GM21737 (cell line): ENCODE measurements at regions not wholly inside any gene's neighbourhood (a gene's known extent, or its start where the extent isn't known, plus 50 kb on each side); places are given as distances from the start of the nearest gene placed in this dataset.
"Not testable (repeated sequence)": the region's sequence is repeated elsewhere in the genome, so short reads cannot be mapped to it uniquely, and the experiment has no call there.

ENCODE experiments used
- ATAC-seq: cut with Tn5 transposase; IDR thresholded peaks from one replicate; pipeline ENCODE4 v1.9.1; 2021; ENCODE audit warnings: mild to moderate bottlenecking, moderate library complexity; ENCODE audit not compliant: unreplicated experiment

- no peak for ATAC-seq
Measured at GRCh38 chr4:170243662-170244288, 154.0 kb upstream of the AADAT start.

DNA sequence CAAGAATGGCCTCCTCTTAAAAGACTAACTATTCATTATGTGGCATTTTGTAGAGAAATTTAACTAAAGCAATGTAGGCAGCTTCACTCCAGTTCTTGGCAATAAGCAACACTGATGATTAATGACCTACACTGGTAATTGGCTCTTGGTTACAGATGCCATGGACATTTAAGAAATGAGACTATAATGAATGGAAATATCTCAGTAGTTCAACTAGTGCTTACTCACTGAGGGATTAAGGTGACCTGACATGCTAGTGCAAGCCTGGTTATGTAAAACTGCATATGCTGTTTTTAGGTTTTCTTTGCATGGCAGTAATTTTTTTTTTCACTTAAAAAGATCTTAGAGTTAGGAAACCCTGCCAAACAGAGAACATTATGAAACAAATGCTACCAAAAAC lies 152.7 kb upstream of the AADAT start:
- ATAC-seq: no peak

DNA sequence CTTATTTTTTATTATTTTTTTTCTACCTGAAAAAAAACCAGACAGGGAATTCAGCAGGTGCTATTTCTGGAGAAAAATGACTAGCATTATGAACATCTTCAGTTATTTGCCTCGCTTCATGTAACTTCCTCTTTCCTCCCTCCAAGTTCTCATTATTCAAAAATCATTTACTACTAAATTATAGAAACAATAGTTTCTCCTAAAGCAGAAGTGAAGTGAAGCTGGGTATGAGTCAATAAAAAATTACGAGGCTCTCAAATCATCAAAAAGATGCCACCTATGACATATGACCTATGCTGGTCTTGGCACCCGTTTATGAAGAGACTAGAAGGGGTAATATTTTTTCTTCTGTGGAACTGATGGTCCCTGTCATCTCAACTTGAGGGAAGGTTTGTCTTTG lies 145.0 kb upstream of the AADAT start:
- no peak for ATAC-seq

- no peak for ATAC-seq
Measured at GRCh38 chr4:170231377-170231776, 141.6 kb upstream of the AADAT start.

DNA sequence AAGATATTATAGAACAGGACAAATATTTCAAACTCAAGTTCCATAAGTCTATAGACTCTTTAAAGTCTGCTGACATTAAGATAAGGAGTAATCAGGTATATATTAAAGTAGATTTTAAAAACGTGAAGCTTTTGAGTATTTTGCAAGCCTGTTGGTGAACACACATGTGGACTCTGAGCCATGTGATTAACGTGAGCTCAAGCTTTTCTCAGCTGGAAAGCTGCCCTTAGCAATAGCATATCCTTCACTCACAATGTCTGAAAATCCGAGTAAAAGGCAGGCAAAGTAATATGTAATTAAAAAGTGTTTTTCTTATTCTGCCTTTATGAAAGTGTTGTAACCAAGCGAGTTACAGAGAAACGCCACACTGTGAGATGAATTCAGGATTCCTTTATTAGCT lies 140.5 kb upstream of the AADAT start:
- ATAC-seq: no peak

- ATAC-seq: no peak
Measured at GRCh38 chr4:170229006-170229405, 139.2 kb upstream of the AADAT start.

DNA sequence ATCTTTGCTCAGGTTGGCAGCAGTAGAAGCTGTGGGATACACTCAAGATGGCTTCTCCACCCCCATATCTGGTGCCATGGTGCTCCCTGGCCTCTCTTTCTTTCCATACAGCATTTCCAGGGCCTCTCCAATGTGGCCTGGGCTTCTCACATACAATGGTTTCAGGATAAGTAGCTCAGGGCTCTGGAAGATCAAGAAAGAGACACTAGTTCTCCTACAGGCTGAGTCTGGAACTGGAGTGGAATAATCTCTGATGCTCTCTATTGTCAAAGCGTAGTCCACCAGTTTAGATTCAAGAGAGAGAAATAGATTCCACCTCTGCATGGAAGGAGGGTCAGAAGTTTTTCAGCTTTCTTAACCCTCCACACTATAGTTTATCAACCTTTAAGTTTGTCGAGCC lies 138.2 kb upstream of the AADAT start:
- ATAC-seq: no peak

DNA sequence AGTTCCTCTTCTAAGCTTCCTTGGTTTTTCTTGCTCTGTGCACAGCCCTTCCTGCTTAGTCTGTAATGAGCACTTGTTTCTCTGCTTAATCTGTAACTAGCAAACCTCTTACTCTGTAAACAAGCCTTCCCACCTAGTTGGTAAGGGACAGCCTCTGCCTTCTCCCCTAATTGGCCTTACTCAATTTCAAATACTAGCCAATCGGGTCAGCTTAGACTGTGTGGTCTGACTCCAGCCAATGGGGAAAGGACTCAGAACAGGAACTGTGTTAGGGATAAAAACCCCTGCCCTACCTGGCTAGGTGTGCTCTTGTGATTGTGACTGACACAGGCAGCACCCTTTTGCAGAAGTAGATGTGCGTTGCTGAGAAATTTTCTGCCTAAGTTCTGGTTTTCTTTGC lies 136.5 kb upstream of the AADAT start:
- ATAC-seq: no peak

DNA sequence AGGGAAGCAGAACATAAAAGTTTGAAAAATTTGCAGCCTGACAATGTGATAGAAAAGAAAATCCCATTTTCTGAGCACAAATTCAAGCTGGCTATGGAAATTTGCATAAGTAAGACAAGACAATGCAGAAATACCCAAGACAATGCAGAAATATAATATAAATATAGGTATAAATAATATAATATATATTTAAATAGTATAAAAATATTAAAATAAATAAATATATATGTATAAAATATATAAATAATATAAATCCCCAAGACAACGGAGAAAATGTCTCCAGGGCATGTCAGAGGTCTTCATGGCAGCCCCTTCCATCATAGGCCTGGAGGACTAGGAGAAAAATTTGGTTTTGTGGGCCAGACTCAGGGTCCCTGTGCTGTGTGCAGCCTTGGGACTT lies 125.0 kb upstream of the AADAT start:
- no peak for ATAC-seq

DNA sequence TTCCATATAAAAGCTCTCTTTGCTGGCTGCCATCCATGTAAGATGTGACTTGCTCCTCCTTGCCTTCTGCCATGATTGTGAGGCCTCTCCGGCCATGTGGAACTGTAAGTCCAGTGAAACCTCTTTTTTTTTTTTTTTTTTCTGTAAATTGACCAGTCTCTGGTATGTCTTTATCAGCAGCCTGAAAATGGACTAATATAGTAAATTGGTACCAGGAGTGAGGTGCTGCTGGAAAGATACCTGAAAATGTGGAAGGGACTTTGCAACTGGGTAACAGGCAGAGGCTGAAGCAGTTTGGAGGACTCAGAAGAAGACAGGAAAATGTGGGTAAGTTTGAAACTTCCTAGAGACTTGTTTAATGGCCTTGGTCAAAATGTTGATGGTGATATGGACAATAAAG lies 124.3 kb upstream of the AADAT start:
- no peak for ATAC-seq

GRCh38 chr4:170202721-170203120 lies 113.0 kb upstream of the AADAT start:
- ATAC-seq: no peak

GRCh38 chr4:170198747-170199146 lies 109.0 kb upstream of the AADAT start:
- ATAC-seq: no peak

- not testable (repeated sequence) for ATAC-seq
Measured at GRCh38 chr4:170194794-170195193, 105.0 kb upstream of the AADAT start.

DNA sequence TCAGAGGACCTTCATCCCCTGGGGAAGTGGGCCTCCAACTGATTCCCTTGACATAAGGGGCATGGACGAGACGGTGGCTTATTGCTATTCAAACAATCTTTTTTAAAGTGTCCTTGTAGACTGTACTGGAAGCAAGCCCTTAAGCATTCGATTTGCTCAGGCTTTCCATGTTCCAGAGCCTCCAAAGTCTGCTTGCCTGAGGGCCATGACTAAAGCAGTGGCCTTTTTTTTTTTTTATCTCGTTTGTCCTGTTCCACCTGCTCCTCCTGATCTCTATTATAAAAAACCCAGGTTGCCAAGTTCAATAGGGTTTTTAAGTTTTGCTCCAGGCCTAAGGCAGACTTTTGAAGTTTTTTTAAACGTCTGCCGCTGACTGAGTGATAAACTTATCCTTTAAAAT lies 103.7 kb upstream of the AADAT start:
- no peak for ATAC-seq

DNA sequence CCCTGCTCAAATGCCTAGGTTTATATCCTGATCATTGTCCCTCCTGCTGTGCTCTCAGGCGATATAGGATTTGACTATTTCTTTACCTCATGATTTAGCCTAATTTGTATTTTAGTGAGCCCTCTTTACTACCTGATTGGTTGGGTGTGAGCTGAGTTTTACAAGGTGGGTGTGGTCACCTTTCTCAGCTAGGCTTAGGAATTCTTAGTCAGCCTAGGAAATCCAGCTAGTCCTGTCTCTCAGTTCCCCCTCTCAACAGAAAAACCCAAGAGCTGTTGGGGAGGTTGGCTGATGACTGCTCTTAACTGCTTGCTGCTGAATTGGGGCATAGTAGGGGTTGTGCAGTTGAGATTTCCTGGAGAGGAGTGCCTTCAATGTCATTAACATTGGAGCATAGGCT lies 100.5 kb upstream of the AADAT start:
- ATAC-seq: no peak

GRCh38 chr4:170170861-170171260 lies 81.1 kb upstream of the AADAT start:
- no peak for ATAC-seq

- no peak for ATAC-seq
Measured at GRCh38 chr4:170169699-170170098, 79.9 kb upstream of the AADAT start.

DNA sequence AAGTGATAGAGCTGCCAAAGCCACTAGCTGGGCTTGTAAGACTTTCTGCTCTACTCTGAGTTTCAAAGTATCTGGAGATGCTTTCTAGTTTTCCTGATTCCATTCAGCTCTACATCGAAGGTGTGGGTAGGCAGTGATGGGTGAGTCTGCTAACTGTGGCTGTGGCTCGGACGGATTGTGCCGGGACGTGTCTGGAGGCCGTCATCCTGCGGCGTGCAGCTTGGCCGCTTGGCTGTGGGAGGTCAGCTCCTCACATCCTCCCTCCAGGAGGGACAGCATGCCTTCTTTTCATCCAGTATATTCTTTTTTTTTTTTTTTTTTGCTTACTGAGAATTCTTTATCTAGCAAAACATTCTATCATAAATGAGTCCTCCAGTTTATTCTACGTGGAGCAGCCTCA lies 77.9 kb upstream of the AADAT start:
- no peak for ATAC-seq

GRCh38 chr4:170166193-170166592 lies 76.4 kb upstream of the AADAT start:
- not testable (repeated sequence) for ATAC-seq

GRCh38 chr4:170162416-170162815 lies 72.7 kb upstream of the AADAT start:
- ATAC-seq: no peak

DNA sequence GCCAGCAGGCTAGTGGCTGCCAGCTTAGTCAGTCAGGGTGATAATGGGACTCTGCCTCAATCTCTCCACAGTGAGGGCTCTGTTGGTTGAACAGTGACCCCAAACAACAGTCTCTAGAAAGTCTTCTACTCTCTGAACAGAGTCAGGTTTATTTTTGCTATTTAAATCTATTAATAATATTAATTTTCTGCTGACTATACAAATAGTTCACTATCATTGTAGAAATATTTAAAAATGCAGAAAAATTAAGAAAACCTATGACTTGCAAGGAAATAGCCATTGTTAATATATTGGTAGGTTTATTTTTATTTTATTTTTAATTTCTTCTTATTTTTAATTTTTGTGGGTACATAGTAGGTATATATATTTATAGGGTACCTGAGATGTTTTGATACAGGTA lies 67.9 kb upstream of the AADAT start:
- no peak for ATAC-seq

GRCh38 chr4:170145120-170145519 lies 55.4 kb upstream of the AADAT start:
- no peak for ATAC-seq

DNA sequence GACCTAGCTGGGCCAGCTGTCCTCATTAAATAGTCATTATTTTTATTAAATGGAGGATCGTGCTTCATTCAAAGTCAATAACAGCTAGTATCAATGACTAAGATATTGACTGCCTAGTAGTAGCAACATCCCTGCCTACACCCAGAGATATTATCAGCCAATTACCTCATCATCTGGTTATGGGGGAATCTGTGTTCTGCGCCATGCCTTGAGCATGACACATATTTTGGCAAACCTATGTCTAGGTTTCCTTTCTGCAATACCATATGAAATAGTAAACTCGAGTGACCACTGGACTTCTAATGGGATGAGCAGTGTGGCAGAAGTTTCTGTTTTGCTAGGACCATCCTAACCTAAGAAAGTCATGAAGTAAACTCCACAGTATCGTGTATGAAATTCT lies 50.0 kb upstream of the AADAT start:
- no peak for ATAC-seq
